Activated CD4-positive, alpha-beta memory T cell treated with anti-CD3 and anti-CD28 coated beads, Interleukin-2, amount 10 ng/mL, durations not matched to agents 7 days and 5 days (primary cell): ENCODE measurements at regions not wholly inside any gene's neighbourhood (a gene's known extent, or its start where the extent isn't known, plus 50 kb on each side); places are given as distances from the start of the nearest gene placed in this dataset.

Experiments used
- CTCF ChIA-PET: fragments of 350-600 bp; sonication (Branson Sonifier 250); formaldehyde crosslinking; loops from one replicate; lab custom pipeline; 2021; ENCODE audit warnings: antibody characterized with exemption, inconsistent platforms; lab: Charles Lee
- POLR2A ChIA-PET: fragments of 350-600 bp; sonication (Branson Sonifier 250); formaldehyde crosslinking; loops from one replicate; lab custom pipeline; 2021; ENCODE audit warnings: antibody characterized with exemption; lab: Charles Lee
- DNase-seq: peaks from one replicate; pipeline ENCODE4 v3.0.0-alpha.2; 2020
- H3K27ac Mint-ChIP-seq: one replicate; pipeline ENCODE4 v1.8.0; 2021; ENCODE audit warnings: mild to moderate bottlenecking, mixed read lengths
- H3K27me3 Mint-ChIP-seq: one replicate; pipeline ENCODE4 v1.8.0; 2021; ENCODE audit warnings: mixed read lengths
- H3K36me3 Mint-ChIP-seq: one replicate; pipeline ENCODE4 v1.8.0; 2021; ENCODE audit warnings: low read depth, mixed read lengths
- H3K4me1 Mint-ChIP-seq: one replicate; pipeline ENCODE4 v1.8.0; 2021; ENCODE audit warnings: mixed read lengths
- H3K4me3 Mint-ChIP-seq: one replicate; pipeline ENCODE4 v1.8.0; 2021; ENCODE audit warnings: mild to moderate bottlenecking, mixed read lengths
- H3K9me3 Mint-ChIP-seq: one replicate; pipeline ENCODE4 v1.8.0; 2021; ENCODE audit warnings: mixed read lengths

DNA sequence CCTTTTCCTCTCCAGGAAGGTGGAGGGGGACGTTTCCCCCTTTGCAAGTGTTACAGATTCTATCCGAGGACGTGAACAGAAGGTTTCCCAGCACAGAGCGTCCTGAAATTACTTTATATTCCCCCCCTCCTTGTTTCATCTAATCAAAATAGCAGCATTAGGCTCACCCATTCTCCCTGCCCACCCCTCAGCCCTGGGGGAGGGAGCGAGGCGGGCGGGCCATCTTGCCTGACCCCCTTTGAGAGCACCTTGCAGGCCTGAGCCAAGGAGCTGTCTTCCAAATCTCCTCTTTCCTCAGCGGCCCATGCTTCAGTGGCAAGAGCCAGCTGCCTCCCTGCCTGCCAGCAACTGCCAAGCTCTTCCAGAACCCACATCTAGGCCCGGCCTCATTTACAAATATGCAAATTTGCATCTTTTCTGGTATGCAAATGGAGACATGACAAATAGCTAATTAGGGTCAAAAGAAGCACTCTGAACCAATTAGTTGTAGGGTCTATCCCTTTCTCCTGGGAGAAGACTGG is 69.1 kb upstream of the POU3F1 start:
- Mint-ChIP-seq H3K4me3 (no peak overlapping the region), H3K9me3 (no peaks in the 10 kb centered on the region), H3K36me3 (no peaks in the 10 kb centered on the region), H3K27ac (no peak overlapping the region), H3K4me1 (no peaks in the 10 kb centered on the region), H3K27me3 (no peaks in the 10 kb centered on the region)
- no peak for DNase-seq
- POLR2A ChIA-PET = no interaction called here
- CTCF ChIA-PET = no interaction called here

DNA sequence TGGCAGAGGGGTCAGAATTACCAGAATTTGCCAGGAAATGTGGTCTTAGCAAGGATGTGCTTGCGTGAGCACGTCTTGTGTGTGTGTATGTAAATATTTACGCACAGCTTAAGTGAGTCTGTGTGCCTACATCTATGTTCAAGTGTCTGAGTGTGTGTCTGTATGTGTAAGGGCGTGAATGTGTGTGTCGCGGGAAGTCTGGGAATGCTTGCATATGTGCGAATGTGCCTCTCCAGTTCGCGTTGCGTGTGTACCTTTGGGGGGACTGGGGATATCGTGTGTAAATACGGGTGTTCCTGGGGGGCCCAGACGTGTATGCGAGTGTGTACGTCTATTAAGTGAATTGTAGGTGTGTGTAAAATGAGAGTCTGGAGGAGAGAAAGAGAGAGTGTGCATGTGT is 68.6 kb upstream of the POU3F1 start:
- no peaks in the 10 kb centered on the region for H3K36me3 Mint-ChIP-seq
- no peaks in the 10 kb centered on the region for H3K9me3 Mint-ChIP-seq
- H3K27me3 Mint-ChIP-seq = no peaks in the 10 kb centered on the region
- H3K4me1 Mint-ChIP-seq = no peaks in the 10 kb centered on the region
- no peak overlapping the region for H3K4me3 Mint-ChIP-seq
- no peak overlapping the region for H3K27ac Mint-ChIP-seq
- ChIA-PET CTCF (no interaction called here), POLR2A (no interaction called here)
- no peak for DNase-seq

DNA sequence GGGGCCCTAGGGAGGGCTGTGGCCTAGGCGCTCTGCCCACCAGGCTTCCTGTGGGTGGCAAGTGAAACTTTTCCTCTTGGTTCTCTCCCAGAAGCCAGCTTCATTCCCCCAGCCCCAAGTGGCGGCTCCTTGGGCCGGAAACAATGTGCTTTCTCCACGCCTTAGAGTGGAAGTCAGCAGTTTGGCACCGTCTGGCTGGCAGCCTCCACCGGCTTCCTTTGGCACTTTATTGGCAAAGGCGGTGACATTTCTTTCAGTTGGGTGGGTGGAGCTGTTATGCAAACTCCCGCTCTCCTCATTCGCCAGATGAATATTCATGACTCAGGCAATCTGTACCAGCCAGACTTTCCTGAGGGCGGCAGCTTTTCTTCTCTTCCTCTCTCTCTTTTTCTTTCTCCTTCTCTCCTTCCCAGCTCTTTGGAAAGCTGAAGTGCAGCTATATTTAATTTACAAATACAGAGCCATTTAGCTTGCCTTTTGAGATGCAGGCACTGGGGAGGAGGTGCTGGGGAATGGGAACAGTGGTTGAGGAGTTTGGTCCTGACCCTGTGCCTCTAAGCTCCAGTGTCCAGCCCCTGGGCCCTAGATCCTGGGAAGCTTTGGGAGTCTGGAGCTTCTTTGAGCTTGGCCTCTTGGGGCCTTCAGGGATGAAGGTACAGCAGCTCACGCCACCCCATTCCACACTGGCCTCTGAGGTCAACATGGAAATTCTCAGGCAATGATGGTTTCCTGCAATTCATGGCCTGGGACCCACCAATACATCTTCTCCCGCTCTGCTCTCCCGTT is 67.8 kb upstream of the POU3F1 start:
- Mint-ChIP-seq H3K4me3 (no peak overlapping the region), H3K4me1 (no peaks in the 10 kb centered on the region), H3K9me3 (no peaks in the 10 kb centered on the region), H3K27ac (no peak overlapping the region), H3K36me3 (no peaks in the 10 kb centered on the region), H3K27me3 (no peaks in the 10 kb centered on the region)
- no peak for DNase-seq
- ChIA-PET CTCF (no interaction called here), POLR2A (no interaction called here)

DNA sequence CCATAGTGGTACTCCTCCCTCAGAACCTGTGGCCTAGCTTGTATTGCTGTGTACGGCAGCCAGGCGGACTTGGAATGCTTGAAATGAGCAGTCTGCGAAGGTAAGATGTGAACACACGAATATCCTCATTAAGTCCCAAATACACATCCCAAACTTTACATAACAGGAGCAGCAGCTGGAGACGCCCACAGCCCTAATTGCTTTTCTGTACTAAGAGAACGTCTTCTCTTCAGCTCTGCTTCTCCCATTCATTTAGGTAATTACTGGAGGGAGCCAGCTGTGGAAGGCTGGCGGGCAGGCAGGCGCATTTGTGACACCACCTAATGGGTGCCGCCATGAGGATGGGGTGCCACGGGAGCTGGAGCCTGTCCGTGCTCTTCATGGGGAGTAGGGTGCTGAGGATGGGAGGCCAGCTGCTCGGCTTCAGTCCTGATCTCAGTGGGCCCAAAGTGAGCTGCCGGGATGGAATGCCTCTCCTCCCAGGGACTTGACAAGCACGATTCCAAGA is 66.6 kb upstream of the POU3F1 start:
- Mint-ChIP-seq H3K36me3 (no peaks in the 10 kb centered on the region), H3K4me1 (no peaks in the 10 kb centered on the region), H3K27ac (no peak overlapping the region), H3K4me3 (no peak overlapping the region), H3K27me3 (no peaks in the 10 kb centered on the region), H3K9me3 (no peaks in the 10 kb centered on the region)
- ChIA-PET POLR2A (no interaction called here), CTCF (interaction anchor here (0.6 kb wide), 1 partner anchor 980 kb away, joined by 5 read pairs; no protein-coding TSS in a partner anchor)
- no peak for DNase-seq

DNA sequence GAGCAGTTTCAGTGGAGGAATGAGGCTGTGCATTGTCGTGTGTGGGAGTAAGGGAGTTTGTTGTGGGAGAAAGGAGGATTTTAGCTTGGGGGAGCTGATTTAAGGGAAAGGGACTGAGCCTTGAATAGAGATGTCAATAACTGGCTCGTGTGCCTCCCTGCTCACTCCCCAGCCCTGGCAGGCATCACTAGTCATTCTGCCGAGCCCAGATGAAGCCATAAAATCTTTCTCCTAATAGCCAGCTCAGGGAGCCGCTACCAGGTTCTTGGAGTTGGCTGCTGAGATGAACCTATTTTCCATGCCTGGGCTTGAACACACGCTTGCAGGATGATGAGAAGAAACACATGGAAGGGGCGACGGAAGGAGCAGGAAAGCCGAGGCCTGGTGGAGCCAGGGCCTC is 65.0 kb upstream of the POU3F1 start:
- Mint-ChIP-seq H3K27ac (no peak overlapping the region), H3K27me3 (peaks cover 3% of the 10 kb centered on the region), H3K4me1 (no peaks in the 10 kb centered on the region), H3K9me3 (no peaks in the 10 kb centered on the region), H3K36me3 (no peaks in the 10 kb centered on the region), H3K4me3 (no peak overlapping the region)
- ChIA-PET POLR2A (no interaction called here), CTCF (no interaction called here)
- no peak for DNase-seq

DNA sequence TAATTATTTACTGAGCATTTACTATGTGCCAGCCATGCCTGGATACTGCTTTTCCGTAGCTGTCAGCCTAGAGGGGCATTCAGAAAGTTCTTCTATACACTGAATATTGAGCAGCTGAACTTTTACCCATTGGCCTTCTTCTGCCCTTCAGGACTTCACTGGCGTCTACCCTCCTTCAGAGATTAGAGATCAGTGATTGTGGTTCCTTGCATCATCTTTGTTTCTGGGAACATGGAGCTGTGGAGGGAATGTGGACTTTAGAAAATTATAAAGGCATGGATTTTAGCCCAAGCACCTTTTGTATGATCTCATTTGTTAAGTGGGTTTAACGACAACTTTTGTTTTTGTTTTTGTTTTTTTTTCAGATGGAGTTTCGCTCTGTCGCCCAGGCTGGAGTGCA is 58.7 kb upstream of the POU3F1 start:
- ChIA-PET POLR2A (no interaction called here), CTCF (no interaction called here)
- no peak overlapping the region for H3K27ac Mint-ChIP-seq
- no peaks in the 10 kb centered on the region for H3K36me3 Mint-ChIP-seq
- H3K4me1 Mint-ChIP-seq = no peaks in the 10 kb centered on the region
- peaks cover 18% of the 10 kb centered on the region for H3K27me3 Mint-ChIP-seq
- no peak for DNase-seq
- no peaks in the 10 kb centered on the region for H3K9me3 Mint-ChIP-seq
- H3K4me3 Mint-ChIP-seq = no peak overlapping the region

DNA sequence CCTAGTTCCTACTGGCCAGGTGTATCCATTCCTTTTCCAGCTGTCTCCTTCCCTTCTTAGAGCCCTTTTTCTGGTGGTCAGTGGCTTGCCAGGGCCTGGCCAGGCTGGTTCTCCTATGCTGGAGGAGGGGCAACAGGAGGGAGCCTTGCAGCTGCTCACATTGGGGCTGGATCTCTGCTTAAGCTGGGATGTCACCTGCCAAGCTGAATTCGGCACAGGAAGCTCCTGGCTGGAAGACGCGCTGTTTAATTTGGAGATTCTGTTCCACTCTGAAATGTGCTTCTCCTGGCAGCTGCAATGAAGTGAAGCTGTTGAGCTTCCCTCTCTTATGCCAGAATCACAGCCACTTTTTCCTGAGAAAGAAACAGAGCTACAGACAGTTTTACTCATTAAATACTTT is 56.0 kb upstream of the POU3F1 start:
- ChIA-PET CTCF (interaction anchor here (2.0 kb wide), 1 partner anchor 31 kb away, joined by 4 read pairs; no protein-coding TSS in a partner anchor), POLR2A (no interaction called here)
- Mint-ChIP-seq H3K4me1 (no peaks in the 10 kb centered on the region), H3K27me3 (peaks cover 18% of the 10 kb centered on the region), H3K4me3 (no peak overlapping the region), H3K27ac (no peak overlapping the region), H3K9me3 (no peaks in the 10 kb centered on the region), H3K36me3 (no peaks in the 10 kb centered on the region)
- DNase-seq = no peak

DNA sequence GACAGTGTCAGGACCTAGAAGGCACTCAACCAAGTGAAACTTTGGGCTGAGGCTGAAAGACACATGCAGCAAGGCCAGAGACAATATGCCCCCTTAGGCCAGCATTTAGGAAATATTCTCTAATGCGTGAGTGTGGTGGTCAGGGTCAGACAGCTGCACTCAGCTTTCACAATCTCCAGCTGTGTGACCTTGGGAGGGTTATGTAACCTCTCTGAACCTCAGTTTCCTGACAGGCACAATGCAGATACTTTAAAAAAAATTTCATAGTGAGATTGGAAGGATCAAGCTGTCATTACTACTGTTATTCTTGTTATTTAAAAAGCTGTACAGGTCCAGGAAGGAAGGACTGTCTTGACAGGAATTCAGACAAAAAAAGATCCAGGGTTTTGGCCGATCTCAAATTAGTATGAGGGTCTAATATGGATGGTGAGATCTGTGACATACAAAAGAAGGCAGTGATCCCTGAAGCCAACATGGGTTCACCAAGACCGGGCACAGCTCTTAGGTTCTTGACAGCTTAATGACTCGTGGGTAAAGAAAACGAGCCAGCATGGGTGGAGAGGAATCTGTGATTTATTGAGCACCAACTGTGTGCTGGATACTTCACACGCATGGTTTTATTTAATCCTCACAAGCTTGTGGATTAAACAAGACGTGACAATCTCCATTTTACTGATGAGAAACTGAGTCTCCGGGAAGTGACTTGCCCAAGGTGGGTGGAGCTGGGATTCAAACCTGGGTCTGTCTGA is 54.6 kb upstream of the POU3F1 start:
- ChIA-PET POLR2A (no interaction called here), CTCF (interaction anchor here (2.0 kb wide), 1 partner anchor 30 kb away, joined by 4 read pairs; no protein-coding TSS in a partner anchor)
- Mint-ChIP-seq H3K4me3 (no peak overlapping the region), H3K27me3 (peaks cover 18% of the 10 kb centered on the region), H3K27ac (no peak overlapping the region), H3K36me3 (no peaks in the 10 kb centered on the region), H3K9me3 (no peaks in the 10 kb centered on the region), H3K4me1 (no peaks in the 10 kb centered on the region)
- no peak for DNase-seq

DNA sequence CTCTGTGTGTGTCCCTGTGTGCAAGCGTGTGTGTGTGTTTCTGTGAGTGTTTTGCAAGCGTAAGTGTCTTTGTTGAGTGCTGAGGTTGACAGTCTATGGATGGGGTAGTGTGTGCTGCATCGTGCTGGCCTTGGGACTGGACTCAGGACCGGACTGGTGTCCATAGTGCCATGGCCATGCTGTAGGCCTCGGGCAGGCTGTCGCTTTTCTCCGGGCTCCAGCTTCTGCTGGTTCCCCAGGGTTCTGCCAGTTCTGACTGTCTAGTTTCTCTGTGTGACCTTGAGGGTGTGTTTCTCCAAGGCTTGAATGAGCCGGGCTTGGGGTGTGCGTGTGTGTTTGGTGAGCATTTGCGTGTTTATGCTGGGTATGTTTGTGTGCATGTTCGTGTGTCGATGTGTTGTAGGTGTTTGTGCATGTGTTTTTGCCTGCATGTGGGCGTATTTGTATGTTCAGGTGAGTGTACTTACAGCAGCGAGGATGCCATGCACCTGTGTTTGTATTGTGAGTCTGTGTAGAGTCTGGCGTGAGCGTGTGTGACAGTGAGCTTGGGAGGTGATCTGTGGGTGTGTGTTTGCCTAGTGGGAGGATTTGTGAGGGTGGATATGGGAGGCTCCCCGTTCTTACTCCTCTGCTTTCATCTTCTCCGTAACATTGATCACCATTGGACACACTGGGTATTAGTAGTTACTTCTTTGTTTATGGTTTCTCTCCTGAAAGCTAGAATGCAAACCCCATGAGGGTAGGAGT is 51.7 kb upstream of the POU3F1 start:
- peaks cover 17% of the 10 kb centered on the region for H3K27me3 Mint-ChIP-seq
- CTCF ChIA-PET = no interaction called here
- no peaks in the 10 kb centered on the region for H3K9me3 Mint-ChIP-seq
- no peaks in the 10 kb centered on the region for H3K4me1 Mint-ChIP-seq
- H3K36me3 Mint-ChIP-seq = no peaks in the 10 kb centered on the region
- no peak for DNase-seq
- no peak overlapping the region for H3K4me3 Mint-ChIP-seq
- H3K27ac Mint-ChIP-seq = no peak overlapping the region
- POLR2A ChIA-PET = no interaction called here

DNA sequence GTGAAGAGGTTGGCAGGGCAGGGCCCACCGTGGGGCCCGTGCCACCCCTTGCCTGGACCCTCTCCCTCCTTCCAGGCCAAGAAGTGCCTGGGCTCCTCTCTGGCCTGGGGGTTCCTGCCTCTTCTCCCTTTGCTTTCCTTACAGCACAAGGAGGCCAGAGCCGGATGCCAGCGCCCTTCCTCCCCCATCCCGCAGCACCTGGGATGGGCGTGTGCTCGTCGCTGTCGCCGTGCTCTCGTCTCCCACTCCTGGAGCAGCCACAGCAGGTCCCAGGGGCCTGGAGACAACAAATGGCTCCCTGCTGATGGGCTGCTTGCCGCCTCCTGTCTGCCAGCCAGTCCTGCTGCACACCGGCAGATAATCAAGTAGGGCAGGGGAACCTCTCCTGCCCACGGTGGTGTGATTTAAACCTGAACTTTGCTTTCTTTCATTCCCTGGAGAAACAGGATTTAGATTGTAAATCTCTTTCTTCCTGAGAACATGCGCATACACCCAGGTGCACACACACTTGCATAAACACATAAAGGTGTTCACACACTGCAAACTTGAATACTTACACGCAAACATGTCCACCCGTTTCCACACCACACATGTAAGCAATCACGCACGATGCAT is 50.8 kb upstream of the POU3F1 start:
- H3K27ac Mint-ChIP-seq = no peak overlapping the region
- no peaks in the 10 kb centered on the region for H3K9me3 Mint-ChIP-seq
- POLR2A ChIA-PET = no interaction called here
- H3K4me1 Mint-ChIP-seq = no peaks in the 10 kb centered on the region
- CTCF ChIA-PET = no interaction called here
- H3K36me3 Mint-ChIP-seq = no peaks in the 10 kb centered on the region
- H3K4me3 Mint-ChIP-seq = no peak overlapping the region
- H3K27me3 Mint-ChIP-seq = peaks cover 21% of the 10 kb centered on the region
- DNase-seq = no peak
